ENCODE measurements at regions not wholly inside any gene's neighbourhood (a gene's known extent, or its start where the extent isn't known, plus 50 kb on each side); places are given as distances from the start of the nearest gene placed in this dataset.

DNA sequence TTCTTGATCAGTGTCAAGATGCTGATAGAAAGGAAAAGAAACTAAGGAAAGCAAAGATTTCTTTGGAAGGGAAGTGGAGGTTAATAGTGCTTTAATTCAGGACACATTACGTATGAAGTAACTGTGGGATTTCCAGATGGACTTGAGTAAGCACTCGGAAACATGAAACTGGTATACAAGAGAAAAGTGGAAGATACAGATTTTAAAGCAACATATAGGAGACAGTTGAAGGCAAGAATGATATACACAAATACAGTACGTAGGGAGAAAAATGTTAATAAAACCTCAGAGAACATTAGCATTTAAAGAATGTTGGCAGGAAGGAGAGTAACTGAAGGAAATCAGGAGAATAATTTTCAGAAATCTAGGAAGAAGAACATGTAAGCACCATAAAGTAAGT is 730.9 kb upstream of the ADGRL2 start:
- Mint-ChIP-seq H3K9me3 (peaks cover 13% of the 10 kb centered on the region), H3K36me3 (ENCODE audit: insufficient read depth) (peaks cover 1% of the 10 kb centered on the region), H3K4me1 (no peaks in the 10 kb centered on the region), H3K4me3 (no peak overlapping the region), H3K27ac (ENCODE audit: low read depth) (no peak overlapping the region), H3K27me3 (no peaks in the 10 kb centered on the region)
- ATAC-seq (replicated peaks; ENCODE audit: extremely low read depth, poor library complexity, severe bottlenecking), result no peak
- DNase-seq (ENCODE audit: low spot score in 2 of 2), result no peak

DNA sequence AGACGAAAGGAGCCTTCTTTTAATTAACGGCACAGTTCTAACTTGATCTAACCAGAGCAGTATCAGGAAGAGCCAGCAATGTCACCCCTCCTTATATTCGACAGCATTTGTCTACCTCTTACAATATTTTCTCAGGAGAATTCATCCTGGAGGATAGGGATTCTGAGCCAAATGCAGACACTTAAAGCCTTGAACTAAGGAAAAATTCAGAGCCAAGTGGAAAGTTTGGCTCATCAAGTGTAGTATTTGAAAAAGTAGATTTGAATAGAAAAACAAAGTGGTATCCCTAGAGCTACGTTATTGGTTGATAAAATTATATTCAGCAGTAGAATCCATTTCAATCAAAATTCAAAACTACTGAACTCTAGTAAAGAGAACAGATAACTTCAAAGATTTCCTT is 732.0 kb upstream of the ADGRL2 start:
- DNase-seq (ENCODE audit: low spot score in 2 of 2) (no peak), ATAC-seq (replicated peaks; ENCODE audit: extremely low read depth, poor library complexity, severe bottlenecking) (no peak)
- H3K27ac Mint-ChIP-seq (ENCODE audit: low read depth), result no peak overlapping the region
- H3K27me3 Mint-ChIP-seq, result no peaks in the 10 kb centered on the region
- H3K4me3 Mint-ChIP-seq, result no peak overlapping the region
- H3K9me3 Mint-ChIP-seq, result peaks cover 6% of the 10 kb centered on the region
- H3K4me1 Mint-ChIP-seq, result no peaks in the 10 kb centered on the region
- H3K36me3 Mint-ChIP-seq (ENCODE audit: insufficient read depth), result peaks cover 1% of the 10 kb centered on the region

DNA sequence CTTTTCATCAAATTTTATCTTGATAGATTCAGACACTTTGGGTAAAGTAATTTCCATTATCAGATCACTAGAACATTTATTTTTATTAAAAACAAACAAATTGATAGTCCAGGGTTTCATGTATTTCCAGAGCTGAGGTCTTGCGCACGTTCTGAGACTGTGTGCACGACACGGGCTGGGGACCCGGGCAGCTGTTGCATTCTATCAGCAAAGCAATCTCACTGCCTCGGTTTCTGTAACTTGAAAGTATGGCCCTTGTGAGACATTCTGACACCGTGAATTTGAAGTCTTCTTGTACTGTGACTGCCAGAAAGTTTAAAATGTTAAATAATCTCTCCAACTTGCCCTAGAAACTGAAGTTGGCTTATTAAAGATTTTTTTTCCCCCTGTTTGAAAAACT is 746.9 kb upstream of the ADGRL2 start:
- ATAC-seq (replicated peaks; ENCODE audit: extremely low read depth, poor library complexity, severe bottlenecking), result no peak
- Mint-ChIP-seq H3K9me3 (peaks cover 12% of the 10 kb centered on the region), H3K27me3 (no peaks in the 10 kb centered on the region), H3K4me1 (no peaks in the 10 kb centered on the region), H3K27ac (ENCODE audit: low read depth) (no peak overlapping the region), H3K36me3 (ENCODE audit: insufficient read depth) (no peaks in the 10 kb centered on the region), H3K4me3 (no peak overlapping the region)
- DNase-seq (ENCODE audit: low spot score in 2 of 2), result no peak

DNA sequence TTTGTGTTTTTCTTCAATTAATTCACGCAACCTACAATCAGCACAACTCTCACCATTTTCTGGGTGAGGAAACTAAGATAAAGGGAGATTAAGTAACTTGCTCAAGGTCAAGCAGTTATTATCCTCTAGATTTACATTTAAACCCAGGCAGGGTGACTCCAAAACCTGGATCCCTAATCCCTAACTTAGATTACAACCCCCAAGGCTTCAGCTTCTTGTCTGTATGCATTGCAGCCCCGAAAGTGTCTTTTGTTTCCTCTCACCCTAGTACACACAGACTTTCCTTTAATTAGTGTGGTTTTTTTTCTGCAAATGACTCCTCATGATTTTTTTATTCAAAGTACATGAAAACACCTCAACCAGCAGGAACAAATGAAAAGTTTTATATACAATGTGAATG is 748.6 kb upstream of the ADGRL2 start:
- H3K4me3 Mint-ChIP-seq, result no peak overlapping the region
- DNase-seq (ENCODE audit: low spot score in 2 of 2), result no peak
- peaks cover 2% of the 10 kb centered on the region for H3K36me3 Mint-ChIP-seq (ENCODE audit: insufficient read depth)
- no peaks in the 10 kb centered on the region for H3K4me1 Mint-ChIP-seq
- H3K9me3 Mint-ChIP-seq, result peaks cover 16% of the 10 kb centered on the region
- ATAC-seq (replicated peaks; ENCODE audit: extremely low read depth, poor library complexity, severe bottlenecking), result no peak
- no peaks in the 10 kb centered on the region for H3K27me3 Mint-ChIP-seq
- no peak overlapping the region for H3K27ac Mint-ChIP-seq (ENCODE audit: low read depth)

DNA sequence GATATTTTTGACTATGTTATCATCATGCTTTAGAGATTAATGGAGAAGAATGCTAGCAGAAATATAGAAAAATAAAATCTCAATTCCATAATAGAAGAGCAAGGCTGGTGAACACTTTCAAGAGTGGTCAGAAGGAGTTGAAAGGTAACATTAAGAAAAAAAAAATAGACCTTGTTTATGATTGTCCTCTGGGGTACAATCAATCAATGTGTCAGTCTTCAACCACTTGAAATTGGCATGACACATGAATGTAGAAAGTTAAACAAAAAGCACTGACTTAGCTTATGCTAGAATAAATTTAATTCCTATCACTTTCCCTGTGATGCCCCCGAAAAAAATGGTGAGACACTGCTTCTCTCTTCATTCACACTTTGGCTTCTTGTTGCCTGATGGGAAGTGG is 750.3 kb upstream of the ADGRL2 start:
- H3K27ac Mint-ChIP-seq (ENCODE audit: low read depth), result no peak overlapping the region
- DNase-seq (ENCODE audit: low spot score in 2 of 2) (no peak), ATAC-seq (replicated peaks; ENCODE audit: extremely low read depth, poor library complexity, severe bottlenecking) (no peak)
- H3K27me3 Mint-ChIP-seq, result no peaks in the 10 kb centered on the region
- H3K4me3 Mint-ChIP-seq, result no peak overlapping the region
- H3K36me3 Mint-ChIP-seq (ENCODE audit: insufficient read depth), result peaks cover 2% of the 10 kb centered on the region
- no peaks in the 10 kb centered on the region for H3K4me1 Mint-ChIP-seq
- H3K9me3 Mint-ChIP-seq, result peaks cover 16% of the 10 kb centered on the region

DNA sequence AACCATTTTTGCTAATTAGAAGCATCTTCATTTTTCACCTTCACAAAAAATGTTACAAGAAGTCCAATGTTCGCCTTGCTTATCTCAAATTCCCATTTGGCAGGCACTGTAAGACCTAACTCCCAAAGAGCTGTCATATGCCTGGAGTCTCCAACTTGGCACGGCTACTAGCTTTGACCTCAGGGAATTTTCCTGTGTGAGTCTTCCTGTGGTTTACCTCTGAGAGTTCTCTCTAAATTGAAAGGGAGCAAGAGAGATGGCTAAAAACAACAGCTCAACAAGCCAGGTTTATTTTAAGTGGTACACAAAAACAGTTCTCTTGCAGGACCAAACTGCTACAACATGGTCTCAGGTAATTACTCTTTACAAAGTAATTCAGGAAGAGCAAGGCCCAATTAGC is 756.0 kb upstream of the ADGRL2 start:
- Mint-ChIP-seq H3K27me3 (no peaks in the 10 kb centered on the region), H3K9me3 (peaks cover 16% of the 10 kb centered on the region), H3K36me3 (ENCODE audit: insufficient read depth) (peaks cover 2% of the 10 kb centered on the region), H3K4me3 (no peak overlapping the region), H3K27ac (ENCODE audit: low read depth) (no peak overlapping the region), H3K4me1 (no peaks in the 10 kb centered on the region)
- ATAC-seq (replicated peaks; ENCODE audit: extremely low read depth, poor library complexity, severe bottlenecking), result no peak
- DNase-seq (ENCODE audit: low spot score in 2 of 2), result no peak

DNA sequence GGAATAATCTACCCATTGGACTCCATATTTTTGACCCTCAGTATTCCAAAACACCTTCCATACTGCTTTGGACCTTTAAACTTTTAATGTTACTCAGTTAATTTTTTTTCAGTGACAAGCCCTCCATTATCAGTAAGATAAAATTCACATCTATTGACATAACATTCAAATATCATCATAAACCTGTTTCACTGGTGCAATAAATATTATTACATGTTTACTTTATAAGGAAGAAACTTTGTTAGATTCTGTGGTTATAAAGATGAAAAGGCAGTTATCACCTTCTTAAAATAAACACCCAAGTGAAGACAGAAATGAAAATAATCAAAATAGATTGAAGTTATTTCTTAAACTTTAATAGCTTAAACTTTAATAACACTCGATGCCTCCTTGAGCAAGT is 758.5 kb upstream of the ADGRL2 start:
- DNase-seq (ENCODE audit: low spot score in 2 of 2), result no peak
- Mint-ChIP-seq H3K36me3 (ENCODE audit: insufficient read depth) (no peaks in the 10 kb centered on the region), H3K4me1 (no peaks in the 10 kb centered on the region), H3K4me3 (no peak overlapping the region), H3K27me3 (no peaks in the 10 kb centered on the region), H3K9me3 (peaks cover 11% of the 10 kb centered on the region), H3K27ac (ENCODE audit: low read depth) (no peak overlapping the region)
- no peak for ATAC-seq (replicated peaks; ENCODE audit: extremely low read depth, poor library complexity, severe bottlenecking)

DNA sequence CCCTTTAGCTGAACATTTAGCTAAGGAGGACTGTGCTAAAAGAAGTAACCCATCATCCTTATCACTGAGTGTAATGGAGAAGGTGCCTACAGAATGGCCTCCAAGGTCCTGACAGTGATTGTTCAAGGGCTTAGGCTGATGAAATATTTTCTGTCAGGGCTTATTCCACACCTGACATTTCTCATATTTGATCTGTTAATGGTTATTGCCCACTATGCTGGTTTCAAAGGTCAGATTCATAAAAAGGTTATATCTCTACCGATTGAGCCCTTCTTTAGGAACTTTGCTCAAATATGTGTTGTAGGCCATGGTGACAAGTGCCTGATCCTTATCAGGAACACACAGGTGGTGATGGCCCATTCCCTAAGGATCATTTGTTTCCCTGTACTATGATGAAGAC is 766.4 kb upstream of the ADGRL2 start:
- Mint-ChIP-seq H3K4me1 (no peaks in the 10 kb centered on the region), H3K9me3 (peaks cover 21% of the 10 kb centered on the region), H3K27me3 (no peaks in the 10 kb centered on the region), H3K4me3 (no peak overlapping the region), H3K27ac (ENCODE audit: low read depth) (no peak overlapping the region), H3K36me3 (ENCODE audit: insufficient read depth) (no peaks in the 10 kb centered on the region)
- DNase-seq (ENCODE audit: low spot score in 2 of 2) (no peak), ATAC-seq (replicated peaks; ENCODE audit: extremely low read depth, poor library complexity, severe bottlenecking) (no peak)

DNA sequence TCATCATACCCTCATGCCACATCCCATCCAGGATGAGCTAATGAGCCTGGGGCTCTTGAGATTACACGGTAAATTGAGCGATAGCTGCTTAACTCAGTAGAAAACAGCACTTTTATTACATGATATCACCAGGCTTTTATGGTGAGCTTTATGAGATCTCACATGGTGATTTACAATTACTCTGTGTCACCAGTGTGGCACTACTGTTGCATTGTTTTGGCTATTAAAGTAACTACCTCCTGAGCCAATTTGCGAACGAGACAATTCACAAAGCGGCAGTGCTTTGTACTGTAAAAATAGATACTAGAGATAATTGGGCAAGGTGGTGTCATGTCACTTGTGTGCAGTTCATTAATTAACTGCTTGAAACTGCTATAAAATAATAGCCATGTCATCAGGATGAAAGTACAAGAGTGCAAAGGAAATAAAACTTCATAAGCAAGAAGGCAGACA is 767.7 kb upstream of the ADGRL2 start:
- no peaks in the 10 kb centered on the region for H3K36me3 Mint-ChIP-seq (ENCODE audit: insufficient read depth)

DNA sequence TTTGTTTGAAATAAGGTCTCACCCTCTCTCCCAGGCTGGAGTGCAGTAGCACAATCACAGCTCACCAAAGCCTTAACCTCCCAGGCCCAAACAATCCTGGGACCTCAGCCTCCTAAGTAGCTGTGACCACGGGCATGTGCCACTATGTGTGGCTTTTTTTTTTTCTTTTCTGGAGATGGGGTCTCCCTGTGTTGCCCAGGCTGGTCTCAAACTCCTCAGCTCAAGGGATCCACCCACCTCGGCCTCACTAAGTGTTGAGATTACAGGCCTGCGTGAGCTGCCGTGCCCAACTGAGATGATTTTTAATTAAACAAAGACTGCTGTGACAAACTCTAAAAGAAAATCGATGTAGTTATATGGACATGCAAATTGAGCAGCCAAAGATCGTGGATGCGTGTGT is 768.4 kb upstream of the ADGRL2 start:
- H3K27ac Mint-ChIP-seq (ENCODE audit: low read depth), result no peak overlapping the region
- H3K27me3 Mint-ChIP-seq, result no peaks in the 10 kb centered on the region
- ATAC-seq (replicated peaks; ENCODE audit: extremely low read depth, poor library complexity, severe bottlenecking), result no peak
- no peaks in the 10 kb centered on the region for H3K4me1 Mint-ChIP-seq
- no peak for DNase-seq (ENCODE audit: low spot score in 2 of 2)
- H3K36me3 Mint-ChIP-seq (ENCODE audit: insufficient read depth), result no peaks in the 10 kb centered on the region
- no peak overlapping the region for H3K4me3 Mint-ChIP-seq
- peaks cover 17% of the 10 kb centered on the region for H3K9me3 Mint-ChIP-seq

More for the DNA sequence above, 767.7 kb upstream of the ADGRL2 start:
- H3K27me3 Mint-ChIP-seq, result no peaks in the 10 kb centered on the region
- peaks cover 21% of the 10 kb centered on the region for H3K9me3 Mint-ChIP-seq
- H3K4me1 Mint-ChIP-seq, result no peaks in the 10 kb centered on the region
- no peak overlapping the region for H3K27ac Mint-ChIP-seq (ENCODE audit: low read depth)
- H3K4me3 Mint-ChIP-seq, result no peak overlapping the region
- ATAC-seq (replicated peaks; ENCODE audit: extremely low read depth, poor library complexity, severe bottlenecking) (no peak), DNase-seq (ENCODE audit: low spot score in 2 of 2) (no peak)

DNA sequence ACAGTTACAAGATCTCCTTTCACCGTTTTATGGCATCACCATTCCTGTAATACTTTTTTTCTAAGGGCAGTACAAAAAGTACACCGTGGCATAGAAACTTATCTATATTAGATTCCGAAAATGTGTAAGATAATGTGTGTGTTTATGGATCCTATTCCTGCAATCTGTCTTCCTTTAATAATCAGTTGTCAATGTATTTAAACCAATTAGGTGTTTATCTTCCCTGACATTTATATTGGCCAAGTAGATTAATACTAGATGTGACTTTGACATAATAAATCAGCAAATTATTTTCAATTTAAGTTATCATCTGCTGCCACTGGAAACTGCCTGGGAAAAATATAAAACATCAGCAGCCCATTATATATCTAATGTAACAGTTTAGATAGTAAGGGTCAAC is 770.3 kb upstream of the ADGRL2 start:
- Mint-ChIP-seq H3K9me3 (peaks cover 22% of the 10 kb centered on the region), H3K27ac (ENCODE audit: low read depth) (no peak overlapping the region), H3K36me3 (ENCODE audit: insufficient read depth) (no peaks in the 10 kb centered on the region), H3K4me3 (no peak overlapping the region), H3K27me3 (no peaks in the 10 kb centered on the region), H3K4me1 (no peaks in the 10 kb centered on the region)
- no peak for DNase-seq (ENCODE audit: low spot score in 2 of 2)
- no peak for ATAC-seq (replicated peaks; ENCODE audit: extremely low read depth, poor library complexity, severe bottlenecking)

DNA sequence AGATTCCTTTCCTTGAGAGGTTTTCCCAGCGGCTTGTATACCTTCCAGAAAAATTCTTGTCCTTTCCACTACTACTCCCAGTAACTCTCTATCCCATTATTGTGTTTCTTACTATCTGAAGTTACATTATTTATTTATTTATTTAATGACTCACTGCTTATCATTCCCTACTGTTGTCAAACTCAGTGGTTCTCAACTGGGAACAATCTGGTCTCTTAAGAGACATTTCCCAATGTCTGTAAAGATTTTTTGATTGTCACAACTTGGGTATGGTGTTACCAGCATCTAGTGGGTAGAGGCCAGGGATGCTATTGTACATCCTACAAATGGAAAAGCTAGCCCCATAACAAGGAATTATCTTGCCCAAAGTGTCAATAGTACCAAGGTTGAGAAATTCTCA is 771.5 kb upstream of the ADGRL2 start:
- ATAC-seq (replicated peaks; ENCODE audit: extremely low read depth, poor library complexity, severe bottlenecking) (no peak), DNase-seq (ENCODE audit: low spot score in 2 of 2) (no peak)
- no peak overlapping the region for H3K4me3 Mint-ChIP-seq
- no peaks in the 10 kb centered on the region for H3K36me3 Mint-ChIP-seq (ENCODE audit: insufficient read depth)
- H3K4me1 Mint-ChIP-seq, result no peaks in the 10 kb centered on the region
- peaks cover 21% of the 10 kb centered on the region for H3K9me3 Mint-ChIP-seq
- H3K27ac Mint-ChIP-seq (ENCODE audit: low read depth), result no peak overlapping the region
- no peaks in the 10 kb centered on the region for H3K27me3 Mint-ChIP-seq

DNA sequence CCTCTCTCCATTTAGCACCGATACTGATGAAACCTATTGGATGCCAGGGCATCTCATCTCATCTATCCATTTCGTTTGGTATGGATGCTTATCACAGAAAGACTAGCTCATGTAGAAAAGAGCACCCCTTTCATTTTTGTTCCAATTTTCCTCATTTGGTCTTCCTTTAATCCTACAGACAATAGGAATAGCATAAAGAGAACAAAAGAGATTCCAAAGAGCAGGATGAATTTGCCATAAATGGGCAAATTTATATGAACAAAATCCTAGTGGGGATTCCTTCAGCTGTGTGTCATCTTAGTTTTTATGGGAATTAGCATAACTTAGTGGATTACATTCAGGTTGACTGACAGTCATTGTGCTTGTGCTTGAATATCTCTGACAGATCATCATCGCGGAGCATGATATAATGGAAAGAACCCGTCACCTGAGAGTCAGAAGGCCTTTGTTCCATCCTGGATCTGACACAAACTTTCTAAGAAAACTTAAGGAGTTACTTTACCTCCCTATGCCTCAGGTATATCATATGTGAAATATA is 777.5 kb upstream of the ADGRL2 start:
- no peak overlapping the region for H3K4me3 Mint-ChIP-seq
- DNase-seq (ENCODE audit: low spot score in 2 of 2) (no peak), ATAC-seq (replicated peaks; ENCODE audit: extremely low read depth, poor library complexity, severe bottlenecking) (no peak)
- no peaks in the 10 kb centered on the region for H3K36me3 Mint-ChIP-seq (ENCODE audit: insufficient read depth)
- no peaks in the 10 kb centered on the region for H3K27me3 Mint-ChIP-seq
- H3K27ac Mint-ChIP-seq (ENCODE audit: low read depth), result no peak overlapping the region
- peaks cover 16% of the 10 kb centered on the region for H3K9me3 Mint-ChIP-seq
- H3K4me1 Mint-ChIP-seq, result no peaks in the 10 kb centered on the region

DNA sequence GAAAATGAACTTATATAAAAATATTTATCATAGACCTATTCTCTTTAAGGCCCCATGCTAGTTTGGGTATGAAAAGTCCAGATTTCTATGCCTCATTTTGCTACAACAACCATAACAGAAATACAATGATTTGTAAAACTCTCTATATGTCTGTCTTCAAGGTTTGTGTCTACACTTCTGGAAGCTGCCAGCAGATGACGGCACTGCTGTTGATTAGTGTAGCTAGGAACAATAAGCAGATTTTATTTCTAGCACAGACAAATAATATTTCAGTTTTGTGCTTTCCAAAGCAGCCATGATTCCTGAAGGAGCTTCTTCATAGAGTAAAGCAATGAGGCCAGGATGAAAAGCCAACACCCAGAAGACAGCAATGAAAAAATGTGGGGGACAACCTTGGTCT is 779.6 kb upstream of the ADGRL2 start:
- no peak for ATAC-seq (replicated peaks; ENCODE audit: extremely low read depth, poor library complexity, severe bottlenecking)
- Mint-ChIP-seq H3K4me3 (no peak overlapping the region), H3K36me3 (ENCODE audit: insufficient read depth) (no peaks in the 10 kb centered on the region), H3K27ac (ENCODE audit: low read depth) (no peak overlapping the region), H3K9me3 (peaks cover 27% of the 10 kb centered on the region), H3K4me1 (no peaks in the 10 kb centered on the region), H3K27me3 (no peaks in the 10 kb centered on the region)
- DNase-seq (ENCODE audit: low spot score in 2 of 2), result no peak

All from central memory CD8-positive, alpha-beta T cell (primary cell).